ENCODE measurements at regions not wholly inside any gene's neighbourhood (a gene's known extent, or its start where the extent isn't known, plus 50 kb on each side); places are given as distances from the start of the nearest gene placed in this dataset.

GRCh38 chr11:19474211-19474610 lies 233.5 kb upstream of the E2F8 start:
- TF ChIP-seq ZFP30 (CRISPR knock-in tag; IDR thresholded peaks at IDR 0.05) (no peak), POU6F1 (CRISPR knock-in tag; IDR thresholded peaks at IDR 0.05; ENCODE audit: borderline replicate concordance, low read depth) (no peak), ZC3H10 (CRISPR knock-in tag; IDR thresholded peaks at IDR 0.05) (no peak), ISL1 (CRISPR knock-in tag; IDR thresholded peaks at IDR 0.05) (no peak), ZNF70 (CRISPR knock-in tag; IDR thresholded peaks at IDR 0.05) (no peak), CSDC2 (CRISPR knock-in tag; IDR thresholded peaks at IDR 0.05) (no peak), ZFP3 (CRISPR knock-in tag; IDR thresholded peaks at IDR 0.05) (no peak), PPARA (CRISPR knock-in tag; IDR thresholded peaks at IDR 0.05; ENCODE audit: borderline replicate concordance) (no peak), RARB (CRISPR knock-in tag; IDR thresholded peaks at IDR 0.05) (no peak), TCF4 (CRISPR knock-in tag; IDR thresholded peaks at IDR 0.05; ENCODE audit: borderline replicate concordance) (no peak), SNAI2 (CRISPR knock-in tag; IDR thresholded peaks at IDR 0.05) (no peak), CREB5 (CRISPR knock-in tag; IDR thresholded peaks at IDR 0.05; ENCODE audit: low read depth) (no peak), ZNF565 (CRISPR knock-in tag; conservative IDR thresholded peaks at IDR 0.05; ENCODE audit: low read depth) (no peak)
